Keratinocyte (primary cell): ENCODE measurements at regions not wholly inside any gene's neighbourhood (a gene's known extent, or its start where the extent isn't known, plus 50 kb on each side); places are given as distances from the start of the nearest gene placed in this dataset.

Experiments used
- DNase-seq: peaks from one replicate; pipeline ENCODE4 v3.0.0-alpha.2; 2011; ENCODE audit warnings: low read depth, missing footprints, low spot score
- FAIRE-seq: peaks from 2 replicates; lab custom pipeline; 2011; peaks lifted over from hg19 to GRCh38; lab: Jason Lieb, UNC
- H2AFZ ChIP-seq: 2 replicates; pipeline ENCODE4 v1.6.0; 2012; ENCODE audit warnings: low read length, control low read depth, inconsistent platforms; ENCODE audit not compliant: control insufficient read depth
- H3K27ac ChIP-seq: 2 replicates; pipeline ENCODE4 v1.5.1; 2011; ENCODE audit warnings: low read length; ENCODE audit not compliant: control insufficient read depth, insufficient read depth
- H3K27me3 ChIP-seq: 3 replicates; pipeline ENCODE4 v1.6.0; 2011; ENCODE audit warnings: low read length; ENCODE audit not compliant: control insufficient read depth, insufficient read depth; ENCODE audit errors: extremely low read depth
- H3K36me3 ChIP-seq, 2 experiments: 2 replicates in 1 of 2; 3 replicates in 1 of 2; pipeline ENCODE4 v1.5.1; 2011; ENCODE audit warnings: low read length in 2 of 2, mild to moderate bottlenecking in 1 of 2; ENCODE audit not compliant: control insufficient read depth in 2 of 2, insufficient read depth in 2 of 2; ENCODE audit errors: extremely low read depth in 1 of 2
- H3K4me1 ChIP-seq: 3 replicates; pipeline ENCODE4 v1.5.1; 2011; ENCODE audit warnings: low read length; ENCODE audit not compliant: control insufficient read depth, insufficient read depth; ENCODE audit errors: extremely low read depth
- H3K4me2 ChIP-seq: 3 replicates; pipeline ENCODE4 v1.6.0; 2011; ENCODE audit warnings: low read depth, low read length; ENCODE audit not compliant: control insufficient read depth, insufficient read depth; ENCODE audit errors: extremely low read depth
- H3K4me3 ChIP-seq, 3 experiments: fragments of 200-600 bp in 1 of 3; sonication (generic) in 1 of 3; 2 replicates in 2 of 3; 3 replicates in 1 of 3; pipeline ENCODE4 v1.5.1; 2011 to 2016; ENCODE audit warnings: low read length in 3 of 3, mild to moderate bottlenecking in 3 of 3, control low read depth in 2 of 3, inconsistent platforms in 1 of 3, low read depth in 1 of 3, mixed read lengths in 1 of 3, mixed run types in 1 of 3, moderate library complexity in 1 of 3; ENCODE audit not compliant: control insufficient read depth in 2 of 3, insufficient read depth in 2 of 3; ENCODE audit errors: extremely low read depth in 1 of 3
- H3K79me2 ChIP-seq: 2 replicates; pipeline ENCODE4 v1.6.0; 2012; ENCODE audit warnings: low read length; ENCODE audit not compliant: control insufficient read depth, insufficient read depth
- H3K9ac ChIP-seq: 3 replicates; pipeline ENCODE4 v1.6.0; 2011; ENCODE audit warnings: low read length; ENCODE audit not compliant: control insufficient read depth, insufficient read depth; ENCODE audit errors: extremely low read depth
- H3K9me1 ChIP-seq: 3 replicates; pipeline ENCODE4 v1.6.0; 2011; ENCODE audit warnings: low read length; ENCODE audit not compliant: control insufficient read depth, insufficient read depth; ENCODE audit errors: extremely low read depth
- H3K9me3 ChIP-seq: 2 replicates; pipeline ENCODE4 v1.5.1; 2012; ENCODE audit warnings: low read depth, low read length; ENCODE audit not compliant: control insufficient read depth
- H4K20me1 ChIP-seq: 3 replicates; pipeline ENCODE4 v1.6.0; 2011; ENCODE audit warnings: low read length; ENCODE audit not compliant: control insufficient read depth, insufficient read depth; ENCODE audit errors: extremely low read depth
- EZH2 ChIP-seq: IDR thresholded peaks from one replicate; pipeline ENCODE4 v1.6.1; 2012; ENCODE audit warnings: inconsistent platforms, mild to moderate bottlenecking, low read length, moderate library complexity
- dilution Hi-C: fragments of 300-500 bp; cut with MboI; formaldehyde crosslinking; loops from one replicate; pipeline ENCODE4 v1.7.0; 2020; ENCODE audit warnings: low sequenced_read_pairs; ENCODE audit not compliant: extremely low pct_ligation_motif_present
- TF ChIP-seq, protein P1 (sequence below), 3 experiments: IDR thresholded peaks in 1 of 3; conservative IDR thresholded peaks in 1 of 3; optimal IDR thresholded peaks in 1 of 3; 2 replicates in 2 of 3; 3 replicates in 1 of 3; pipeline versions ENCODE3 to v1.5.1; 2011; ENCODE audit warnings: low read length in 3 of 3, mild to moderate bottlenecking in 3 of 3, moderate library complexity in 2 of 3, control low read depth in 1 of 3, inconsistent platforms in 1 of 3; ENCODE audit not compliant: insufficient read depth in 2 of 3; ENCODE audit errors: extremely low read depth in 1 of 3

DNA sequence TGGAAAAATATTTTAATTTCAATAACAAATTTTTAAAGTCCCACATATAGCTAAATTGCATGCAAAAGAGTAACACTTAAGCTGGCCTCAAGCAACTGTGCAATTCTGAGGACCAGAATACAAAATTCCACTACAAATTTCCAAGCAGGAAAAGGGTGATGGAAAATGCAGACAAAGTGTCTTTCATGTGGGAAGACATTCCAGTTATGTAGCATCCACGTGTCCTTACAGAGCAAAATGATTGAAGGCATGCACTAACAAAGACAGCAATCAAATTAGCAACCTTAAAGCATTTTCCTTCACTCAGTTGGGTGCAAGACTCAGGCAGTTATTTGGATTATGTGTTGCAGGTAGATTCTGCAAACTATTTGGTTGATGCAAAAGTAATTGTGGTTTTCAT, 203.7 kb downstream of the HERPUD2 start:
- Histone ChIP-seq H3K9me1 (no peaks in the 10 kb centered on the region), H4K20me1 (no peaks in the 10 kb centered on the region), H3K9me3 (no peaks in the 10 kb centered on the region), H3K4me2 (no peak overlapping the region), H2AFZ (no peak overlapping the region), H3K4me3 (no peak overlapping the region), H3K79me2 (no peaks in the 10 kb centered on the region), H3K27ac (no peak overlapping the region), H3K9ac (no peak overlapping the region), H3K36me3 (no peaks in the 10 kb centered on the region), H3K4me1 (no peaks in the 10 kb centered on the region), H3K27me3 (no peaks in the 10 kb centered on the region)
- DNase-seq (no peak), FAIRE-seq (no peak)
- dilution Hi-C loops = no loop called here
- TF ChIP-seq EZH2 = no peak
- TF ChIP-seq, protein P1, sequence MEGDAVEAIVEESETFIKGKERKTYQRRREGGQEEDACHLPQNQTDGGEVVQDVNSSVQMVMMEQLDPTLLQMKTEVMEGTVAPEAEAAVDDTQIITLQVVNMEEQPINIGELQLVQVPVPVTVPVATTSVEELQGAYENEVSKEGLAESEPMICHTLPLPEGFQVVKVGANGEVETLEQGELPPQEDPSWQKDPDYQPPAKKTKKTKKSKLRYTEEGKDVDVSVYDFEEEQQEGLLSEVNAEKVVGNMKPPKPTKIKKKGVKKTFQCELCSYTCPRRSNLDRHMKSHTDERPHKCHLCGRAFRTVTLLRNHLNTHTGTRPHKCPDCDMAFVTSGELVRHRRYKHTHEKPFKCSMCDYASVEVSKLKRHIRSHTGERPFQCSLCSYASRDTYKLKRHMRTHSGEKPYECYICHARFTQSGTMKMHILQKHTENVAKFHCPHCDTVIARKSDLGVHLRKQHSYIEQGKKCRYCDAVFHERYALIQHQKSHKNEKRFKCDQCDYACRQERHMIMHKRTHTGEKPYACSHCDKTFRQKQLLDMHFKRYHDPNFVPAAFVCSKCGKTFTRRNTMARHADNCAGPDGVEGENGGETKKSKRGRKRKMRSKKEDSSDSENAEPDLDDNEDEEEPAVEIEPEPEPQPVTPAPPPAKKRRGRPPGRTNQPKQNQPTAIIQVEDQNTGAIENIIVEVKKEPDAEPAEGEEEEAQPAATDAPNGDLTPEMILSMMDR (optimal IDR thresholded peaks at IDR 0.05 in 1 of 3, IDR thresholded peaks at IDR 0.05 in 1 of 3, conservative IDR thresholded peaks at IDR 0.05 in 1 of 3; ENCODE audit: extremely low read depth in 1 of 3, insufficient read depth in 2 of 3, low read length in 3 of 3) = no peak

DNA sequence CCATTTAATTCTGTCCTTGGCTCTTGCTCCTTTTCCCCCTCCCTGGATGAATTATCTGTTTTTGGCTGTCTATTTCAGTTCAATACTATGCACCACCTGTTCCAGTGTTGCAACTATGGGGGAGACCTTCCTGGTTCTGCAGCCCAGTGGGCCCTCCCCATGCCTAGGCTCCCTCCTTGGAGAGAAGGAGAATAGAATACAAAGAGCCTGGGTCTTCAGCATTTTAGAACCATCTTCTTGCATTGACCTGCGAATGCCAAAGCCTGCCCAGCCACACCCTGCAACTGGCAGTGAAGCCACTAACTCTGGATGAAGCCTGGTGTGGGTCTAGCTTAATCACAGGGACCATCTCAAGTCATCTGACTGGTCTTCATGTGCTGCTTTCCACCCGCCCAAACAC, 207.1 kb downstream of the HERPUD2 start:
- Histone ChIP-seq H3K27ac (no peak overlapping the region), H3K79me2 (no peaks in the 10 kb centered on the region), H3K9me1 (no peaks in the 10 kb centered on the region), H3K4me1 (no peaks in the 10 kb centered on the region), H4K20me1 (no peaks in the 10 kb centered on the region), H3K4me3 (no peak overlapping the region), H3K9ac (no peak overlapping the region), H3K9me3 (no peaks in the 10 kb centered on the region), H3K4me2 (no peak overlapping the region), H3K36me3 (no peaks in the 10 kb centered on the region), H3K27me3 (no peaks in the 10 kb centered on the region), H2AFZ (no peak overlapping the region)
- no peak for TF ChIP-seq EZH2
- TF ChIP-seq, protein P1 (optimal IDR thresholded peaks at IDR 0.05 in 1 of 3, IDR thresholded peaks at IDR 0.05 in 1 of 3, conservative IDR thresholded peaks at IDR 0.05 in 1 of 3; ENCODE audit: extremely low read depth in 1 of 3, insufficient read depth in 2 of 3, low read length in 3 of 3) = no peak
- FAIRE-seq = no peak
- dilution Hi-C loops = no loop called here
- no peak for DNase-seq
